GM12878 (cell line): ENCODE measurements at regions not wholly inside any gene's neighbourhood (a gene's known extent, or its start where the extent isn't known, plus 50 kb on each side); places are given as distances from the start of the nearest gene placed in this dataset.

Source experiments
- ATAC-seq: fragments of 200-7000 bp; cut with Tn5 transposase; 3 replicates; pipeline ENCODE4 v1.9.1; 2020; ENCODE audit warnings: mild to moderate bottlenecking, moderate library complexity
- BruUV-seq: library from RNA; stranded (reverse); fragments of 400-500 nt; replicated peaks from 2 replicates; lab custom pipeline; 2021; lab: Mats Ljungman, UMichigan
- CTCF ChIA-PET: fragments of 300-600 bp; sonication (Branson Sonifier 250); formaldehyde crosslinking; extraction: SDS; loops from one replicate; lab custom pipeline; 2021; ENCODE audit warnings: inconsistent platforms; lab: Yijun Ruan, JAX
- POLR2A ChIA-PET: fragments of 350-600 bp; formaldehyde crosslinking; extraction: SDS; loops from one replicate; lab custom pipeline; 2021; ENCODE audit warnings: inconsistent platforms; lab: Charles Lee
- RAD21 ChIA-PET: fragments of 300-600 bp; sonication (Branson Sonifier 250); formaldehyde crosslinking; loops from one replicate; lab custom pipeline; 2023; ENCODE audit warnings: antibody characterized with exemption; ENCODE audit not compliant: unreplicated experiment; lab: Charles Lee
- SMC1A ChIA-PET: fragments of 300-600 bp; sonication (Branson Sonifier 250); formaldehyde crosslinking; loops from one replicate; lab custom pipeline; 2023; ENCODE audit not compliant: unreplicated experiment, uncharacterized antibody; lab: Charles Lee
- DNase-seq: peaks from one replicate; pipeline ENCODE4 v3.0.0-alpha.2; 2011; ENCODE audit warnings: low read depth, low spot score
- FAIRE-seq: peaks from 3 replicates; lab custom pipeline; 2011; peaks lifted over from hg19 to GRCh38; lab: Jason Lieb, UNC
- H2AFZ ChIP-seq: 2 replicates; pipeline ENCODE4 v1.6.0; 2011; ENCODE audit warnings: low read depth, low read length, control low read depth; ENCODE audit not compliant: control insufficient read depth
- H3K27ac ChIP-seq: 2 replicates; pipeline ENCODE4 v1.5.1; 2011; ENCODE audit warnings: control low read depth; ENCODE audit not compliant: control insufficient read depth, insufficient read depth
- H3K27me3 ChIP-seq, 2 experiments: replicated peaks in 1 of 2; 2 replicates each; pipeline versions ENCODE4 v1.6.0 to v1.6.1; 2011; ENCODE audit warnings: low read length in 1 of 2; ENCODE audit not compliant: control insufficient read depth in 2 of 2, insufficient read depth in 2 of 2
- H3K36me3 ChIP-seq, 2 experiments: 2 replicates each; pipeline ENCODE4 v1.5.1; 2011; ENCODE audit warnings: low read length in 1 of 2; ENCODE audit not compliant: control insufficient read depth in 2 of 2, insufficient read depth in 2 of 2
- H3K4me1 ChIP-seq: 2 replicates; pipeline ENCODE4 v1.6.1; 2011; ENCODE audit warnings: mild to moderate bottlenecking, low read length, moderate library complexity, mixed read lengths; ENCODE audit not compliant: control insufficient read depth, insufficient read depth
- H3K4me2 ChIP-seq: 2 replicates; pipeline ENCODE4 v1.6.0; 2011; ENCODE audit warnings: control low read depth; ENCODE audit not compliant: control insufficient read depth, insufficient read depth
- H3K4me3 ChIP-seq: fragments of 200-600 bp; sonication (generic); 2 replicates; pipeline ENCODE4 v1.5.1; 2016
- H3K79me2 ChIP-seq: 2 replicates; pipeline ENCODE4 v1.6.0; 2011; ENCODE audit warnings: low read length; ENCODE audit not compliant: control insufficient read depth, insufficient read depth
- H3K9ac ChIP-seq: 2 replicates; pipeline ENCODE4 v1.8.0; 2011; ENCODE audit warnings: low read length, control low read depth, mixed read lengths; ENCODE audit not compliant: control insufficient read depth, insufficient read depth
- H3K9me3 ChIP-seq: replicated peaks from 3 replicates; pipeline ENCODE4 v1.5.1; 2011; ENCODE audit warnings: mild to moderate bottlenecking, low read length; ENCODE audit not compliant: control insufficient read depth, insufficient read depth
- H4K20me1 ChIP-seq: 2 replicates; pipeline ENCODE4 v1.6.0; 2011; ENCODE audit not compliant: control insufficient read depth, insufficient read depth
- CBFB ChIP-seq: IDR thresholded peaks from 2 replicates; pipeline ENCODE4 v1.6.1; 2016; ENCODE audit warnings: antibody characterized with exemption, low read depth
- ESRRA ChIP-seq: IDR thresholded peaks from 2 replicates; pipeline ENCODE4 v1.6.1; 2012; ENCODE audit warnings: mild to moderate bottlenecking, low read length, improper control_type of control experiment
- ETV6 ChIP-seq, 2 experiments: fragments of 450-650 bp in 1 of 2; IDR thresholded peaks in 1 of 2; conservative IDR thresholded peaks in 1 of 2; 2 replicates each; pipeline ENCODE4 v1.6.1; 2014; ENCODE audit warnings: antibody characterized with exemption in 1 of 2, borderline replicate concordance in 1 of 2, low read depth in 1 of 2, mild to moderate bottlenecking in 1 of 2, moderate library complexity in 1 of 2
- NBN ChIP-seq: fragments of 450-650 bp; IDR thresholded peaks from 2 replicates; pipeline ENCODE4 v1.6.1; 2016
- NFYB ChIP-seq: IDR thresholded peaks from 2 replicates; pipeline ENCODE4 v1.6.1; 2011; ENCODE audit warnings: low read depth, mild to moderate bottlenecking, low read length, improper control_type of control experiment, moderate library complexity; ENCODE audit not compliant: insufficient read depth
- PML ChIP-seq: IDR thresholded peaks from 2 replicates; pipeline ENCODE4 v1.6.1; 2012; ENCODE audit warnings: low read length, inconsistent platforms
- RCOR1 ChIP-seq: conservative IDR thresholded peaks from 2 replicates; pipeline ENCODE4 v1.6.1; 2012; ENCODE audit warnings: low read depth, low read length, improper control_type of control experiment
- RFX5 ChIP-seq: IDR thresholded peaks from 2 replicates; pipeline ENCODE4 v1.6.1; 2011; ENCODE audit warnings: low read depth, low read length, improper control_type of control experiment
- STAT3 ChIP-seq: IDR thresholded peaks from 2 replicates; pipeline ENCODE4 v1.6.1; 2011; ENCODE audit warnings: low read depth, low read length, improper control_type of control experiment
- TBL1XR1 ChIP-seq: IDR thresholded peaks from 2 replicates; pipeline ENCODE4 v1.6.1; 2012; ENCODE audit warnings: low read depth, low read length, improper control_type of control experiment
- ZBED1 ChIP-seq: IDR thresholded peaks from 2 replicates; pipeline ENCODE4 v1.6.1; 2016; ENCODE audit warnings: borderline replicate concordance
- WGBS: methylation state at CpG from one replicate; pipeline ENCODE4 v1.1.6; 2016; ENCODE audit warnings: low lambda C conversion rate; ENCODE audit not compliant: insufficient replicate concordance, insufficient coverage; ENCODE audit errors: missing lambda C conversion rate; 5-methylcytosine and 5-hydroxymethylcytosine counted together
- in situ Hi-C: fragments of 300-500 bp; cut with MboI; formaldehyde crosslinking; loops from 9 replicates; pipeline ENCODE4 v1.14.3; 2018; ENCODE audit warnings: mixed read lengths
- intact Hi-C: fragments of 100-400 bp; cut with micrococcal nuclease; formaldehyde crosslinking; loops from one replicate; pipeline ENCODE4 v1.14.2; 2022; ENCODE audit not compliant: unreplicated experiment
- TF ChIP-seq, protein P1 (sequence below): fragments of 450-650 bp; IDR thresholded peaks from 2 replicates; pipeline ENCODE4 v1.6.1; 2016; ENCODE audit warnings: mild to moderate bottlenecking
- TF ChIP-seq, protein P2 (sequence below): IDR thresholded peaks from 2 replicates; pipeline ENCODE4 v1.6.1; 2011; ENCODE audit warnings: borderline replicate concordance, low read depth, mild to moderate bottlenecking, moderate library complexity, low read length; ENCODE audit not compliant: insufficient read depth, poor library complexity, severe bottlenecking
- TF ChIP-seq, protein P3 (sequence below): fragments of 450-650 bp; IDR thresholded peaks from 2 replicates; pipeline ENCODE4 v1.6.1; 2017; ENCODE audit warnings: borderline replicate concordance
- TF ChIP-seq, protein P4 (sequence below): fragments of 450-650 bp; IDR thresholded peaks from 2 replicates; pipeline ENCODE4 v1.6.1; 2017; ENCODE audit warnings: mild to moderate bottlenecking

DNA sequence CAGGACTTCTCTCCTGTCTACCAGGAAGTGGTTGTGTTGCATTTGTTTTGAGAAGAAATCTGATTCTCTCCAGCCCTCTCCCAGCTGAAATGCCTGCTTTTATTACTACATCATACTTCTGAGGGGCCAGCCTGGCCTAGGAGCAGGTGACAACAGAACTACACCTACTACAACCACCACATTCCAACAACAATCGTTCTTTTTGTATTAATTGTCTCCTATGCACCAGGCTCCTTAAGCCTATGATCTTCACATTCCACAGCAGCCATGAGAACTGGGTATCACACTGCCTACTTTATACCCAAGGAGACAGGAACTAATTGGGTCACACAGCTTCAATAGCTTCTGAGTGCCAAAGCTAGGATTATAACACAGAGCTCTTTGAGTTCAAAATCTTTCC, 167.7 kb downstream of the TDRD15 start (continued):
- TF ChIP-seq PML: no peak
- no peak for TF ChIP-seq NFYB
- TF ChIP-seq, protein P1, sequence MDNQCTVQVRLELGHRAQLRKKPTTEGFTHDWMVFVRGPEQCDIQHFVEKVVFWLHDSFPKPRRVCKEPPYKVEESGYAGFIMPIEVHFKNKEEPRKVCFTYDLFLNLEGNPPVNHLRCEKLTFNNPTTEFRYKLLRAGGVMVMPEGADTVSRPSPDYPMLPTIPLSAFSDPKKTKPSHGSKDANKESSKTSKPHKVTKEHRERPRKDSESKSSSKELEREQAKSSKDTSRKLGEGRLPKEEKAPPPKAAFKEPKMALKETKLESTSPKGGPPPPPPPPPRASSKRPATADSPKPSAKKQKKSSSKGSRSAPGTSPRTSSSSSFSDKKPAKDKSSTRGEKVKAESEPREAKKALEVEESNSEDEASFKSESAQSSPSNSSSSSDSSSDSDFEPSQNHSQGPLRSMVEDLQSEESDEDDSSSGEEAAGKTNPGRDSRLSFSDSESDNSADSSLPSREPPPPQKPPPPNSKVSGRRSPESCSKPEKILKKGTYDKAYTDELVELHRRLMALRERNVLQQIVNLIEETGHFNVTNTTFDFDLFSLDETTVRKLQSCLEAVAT: no peak
- TF ChIP-seq ZBED1: no peak

DNA sequence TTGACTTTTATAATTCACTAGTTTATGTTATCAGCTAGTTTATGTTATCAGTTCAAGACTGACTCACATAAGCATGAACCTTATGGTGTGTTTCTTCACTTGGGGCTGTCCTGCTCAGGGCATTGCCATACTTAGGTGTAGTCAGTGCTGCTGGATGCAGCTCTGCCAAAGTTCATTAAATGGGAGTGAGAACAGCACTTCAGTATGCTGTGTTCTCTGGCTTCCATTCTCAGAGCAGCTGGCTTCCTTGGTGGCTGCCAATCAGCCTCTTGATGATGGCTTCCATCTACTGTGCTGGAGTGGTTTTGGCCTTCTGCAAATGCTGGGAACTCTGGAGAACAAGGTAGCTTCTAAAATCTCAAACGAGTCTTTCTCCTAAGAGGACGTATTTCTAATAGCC, 170.7 kb downstream of the TDRD15 start:
- no TSS peak for BruUV-seq
- SMC1A ChIA-PET: no interaction called here
- TF ChIP-seq CBFB: no peak
- TF ChIP-seq NBN: no peak
- TF ChIP-seq RCOR1: no peak
- TF ChIP-seq, protein P2, sequence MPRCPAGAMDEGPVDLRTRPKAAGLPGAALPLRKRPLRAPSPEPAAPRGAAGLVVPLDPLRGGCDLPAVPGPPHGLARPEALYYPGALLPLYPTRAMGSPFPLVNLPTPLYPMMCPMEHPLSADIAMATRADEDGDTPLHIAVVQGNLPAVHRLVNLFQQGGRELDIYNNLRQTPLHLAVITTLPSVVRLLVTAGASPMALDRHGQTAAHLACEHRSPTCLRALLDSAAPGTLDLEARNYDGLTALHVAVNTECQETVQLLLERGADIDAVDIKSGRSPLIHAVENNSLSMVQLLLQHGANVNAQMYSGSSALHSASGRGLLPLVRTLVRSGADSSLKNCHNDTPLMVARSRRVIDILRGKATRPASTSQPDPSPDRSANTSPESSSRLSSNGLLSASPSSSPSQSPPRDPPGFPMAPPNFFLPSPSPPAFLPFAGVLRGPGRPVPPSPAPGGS: no peak
- no peak for TF ChIP-seq TBL1XR1
- TF ChIP-seq STAT3: no peak
- TF ChIP-seq, protein P3, sequence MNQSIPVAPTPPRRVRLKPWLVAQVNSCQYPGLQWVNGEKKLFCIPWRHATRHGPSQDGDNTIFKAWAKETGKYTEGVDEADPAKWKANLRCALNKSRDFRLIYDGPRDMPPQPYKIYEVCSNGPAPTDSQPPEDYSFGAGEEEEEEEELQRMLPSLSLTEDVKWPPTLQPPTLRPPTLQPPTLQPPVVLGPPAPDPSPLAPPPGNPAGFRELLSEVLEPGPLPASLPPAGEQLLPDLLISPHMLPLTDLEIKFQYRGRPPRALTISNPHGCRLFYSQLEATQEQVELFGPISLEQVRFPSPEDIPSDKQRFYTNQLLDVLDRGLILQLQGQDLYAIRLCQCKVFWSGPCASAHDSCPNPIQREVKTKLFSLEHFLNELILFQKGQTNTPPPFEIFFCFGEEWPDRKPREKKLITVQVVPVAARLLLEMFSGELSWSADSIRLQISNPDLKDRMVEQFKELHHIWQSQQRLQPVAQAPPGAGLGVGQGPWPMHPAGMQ: no peak
- no peak for TF ChIP-seq RFX5
- no peak for TF ChIP-seq ESRRA
- TF ChIP-seq, protein P4, sequence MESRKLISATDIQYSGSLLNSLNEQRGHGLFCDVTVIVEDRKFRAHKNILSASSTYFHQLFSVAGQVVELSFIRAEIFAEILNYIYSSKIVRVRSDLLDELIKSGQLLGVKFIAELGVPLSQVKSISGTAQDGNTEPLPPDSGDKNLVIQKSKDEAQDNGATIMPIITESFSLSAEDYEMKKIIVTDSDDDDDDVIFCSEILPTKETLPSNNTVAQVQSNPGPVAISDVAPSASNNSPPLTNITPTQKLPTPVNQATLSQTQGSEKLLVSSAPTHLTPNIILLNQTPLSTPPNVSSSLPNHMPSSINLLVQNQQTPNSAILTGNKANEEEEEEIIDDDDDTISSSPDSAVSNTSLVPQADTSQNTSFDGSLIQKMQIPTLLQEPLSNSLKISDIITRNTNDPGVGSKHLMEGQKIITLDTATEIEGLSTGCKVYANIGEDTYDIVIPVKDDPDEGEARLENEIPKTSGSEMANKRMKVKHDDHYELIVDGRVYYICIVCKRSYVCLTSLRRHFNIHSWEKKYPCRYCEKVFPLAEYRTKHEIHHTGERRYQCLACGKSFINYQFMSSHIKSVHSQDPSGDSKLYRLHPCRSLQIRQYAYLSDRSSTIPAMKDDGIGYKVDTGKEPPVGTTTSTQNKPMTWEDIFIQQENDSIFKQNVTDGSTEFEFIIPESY: no peak
- no peak for TF ChIP-seq ETV6 (conservative IDR thresholded peaks at IDR 0.05 in 1 of 2, IDR thresholded peaks at IDR 0.05 in 1 of 2; ENCODE audit: borderline replicate concordance in 1 of 2, low read depth in 1 of 2)

More for the DNA sequence above, 170.7 kb downstream of the TDRD15 start:
- Histone ChIP-seq H3K9me3 (no peaks in the 10 kb centered on the region), H3K4me2 (no peak overlapping the region), H3K79me2 (no peaks in the 10 kb centered on the region), H3K9ac (no peak overlapping the region), H3K27me3 (no peaks in the 10 kb centered on the region), H3K27ac (no peak overlapping the region), H3K4me1 (no peaks in the 10 kb centered on the region), H3K4me3 (no peak overlapping the region), H4K20me1 (no peaks in the 10 kb centered on the region), H2AFZ (no peak overlapping the region), H3K36me3 (no peaks in the 10 kb centered on the region)
- no peak for DNase-seq
- ATAC-seq: no peak
- POLR2A ChIA-PET: interaction anchor here (0.6 kb wide), 1 partner anchor 22 kb away, joined by 6 read pairs; no protein-coding TSS in a partner anchor
- WGBS: 0% methylated on average over 2 of the region's 2 CpGs
- CTCF ChIA-PET: no interaction called here
- in situ Hi-C loops (no loop called here), intact Hi-C loops (no loop called here)
- no peak for FAIRE-seq
- RAD21 ChIA-PET: no interaction called here
